Right atrium auricular region (tissue), 2 donors: ENCODE measurements at regions not wholly inside any gene's neighbourhood (a gene's known extent, or its start where the extent isn't known, plus 50 kb on each side); places are given as distances from the start of the nearest gene placed in this dataset.
"Not testable (repeated sequence)": the region's sequence is repeated elsewhere in the genome, so short reads cannot be mapped to it uniquely, and the experiment has no call there.

Source experiments
- DNase-seq: peaks from one replicate; pipeline ENCODE4 v3.0.0-alpha.2; 2019; ENCODE audit warnings: low spot score
- H3K27ac ChIP-seq, 2 donors: fragments of 200-600 bp; sonication (generic); 1 replicate in 1 of 2; 2 replicates in 1 of 2; pipeline ENCODE4 v1.5.1; 2016 to 2019
- H3K27me3 ChIP-seq, 2 donors: fragments of 200-600 bp; sonication (generic); one replicate each; pipeline versions ENCODE4 v1.5.1 to v1.6.0; 2017 to 2019
- H3K36me3 ChIP-seq: fragments of 200-600 bp; sonication (generic); one replicate; pipeline ENCODE4 v1.5.1; 2016
- H3K4me1 ChIP-seq, 2 donors: fragments of 200-600 bp; sonication (generic); one replicate each; pipeline versions ENCODE4 v1.5.1 to v1.6.0; 2017 to 2019
- H3K4me3 ChIP-seq, 2 donors: fragments of 200-600 bp; sonication (generic); 1 replicate in 1 of 2; 2 replicates in 1 of 2; pipeline ENCODE4 v1.5.1; 2017 to 2019; ENCODE audit warnings: mild to moderate bottlenecking in 1 of 2, moderate library complexity in 1 of 2
- H3K9me3 ChIP-seq, 2 donors: fragments of 200-600 bp; sonication (generic); one replicate each; pipeline ENCODE4 v1.5.1; 2019
- TF ChIP-seq, protein P1 (sequence below), 2 donors: fragments of 200-600 bp; sonication (generic); IDR thresholded peaks; one replicate each; pipeline ENCODE4 v1.5.1; 2019; ENCODE audit warnings: antibody characterized with exemption in 2 of 2

DNA sequence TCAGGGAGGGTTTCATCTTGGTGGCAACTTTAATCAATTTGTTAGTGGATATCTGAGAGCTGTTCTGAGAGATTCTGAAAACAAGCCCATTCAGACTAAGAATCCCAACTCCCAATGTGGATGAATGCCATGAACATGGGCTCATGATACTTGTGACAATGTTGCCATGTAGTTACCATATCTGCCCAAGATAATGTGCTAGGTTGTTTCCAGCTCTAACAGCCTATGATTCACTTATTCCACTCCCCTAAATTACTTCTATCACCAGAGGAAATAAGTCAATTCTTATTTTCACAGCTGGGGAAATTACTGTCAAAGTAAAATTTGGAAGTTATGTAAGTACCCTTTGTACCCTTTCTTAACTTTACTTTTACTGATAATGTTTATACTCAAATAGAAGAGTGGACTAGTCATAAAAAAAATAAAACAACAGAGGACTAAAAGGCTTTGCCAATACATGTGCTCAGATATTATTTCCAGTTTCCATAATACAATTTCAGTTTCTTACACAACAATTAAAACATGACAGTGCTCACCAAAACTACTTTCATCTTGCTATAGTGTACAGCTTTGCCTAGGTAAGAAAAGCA, 1101.7 kb upstream of the INTU start:
- no peaks in the 10 kb centered on the region for H3K36me3 ChIP-seq
- H3K27ac ChIP-seq, result peak overlapping the region in 1 of 2 donors; percentile 9
- DNase-seq, result no peak
- H3K27me3 ChIP-seq, result no peaks in the 10 kb centered on the region
- TF ChIP-seq, protein P1, sequence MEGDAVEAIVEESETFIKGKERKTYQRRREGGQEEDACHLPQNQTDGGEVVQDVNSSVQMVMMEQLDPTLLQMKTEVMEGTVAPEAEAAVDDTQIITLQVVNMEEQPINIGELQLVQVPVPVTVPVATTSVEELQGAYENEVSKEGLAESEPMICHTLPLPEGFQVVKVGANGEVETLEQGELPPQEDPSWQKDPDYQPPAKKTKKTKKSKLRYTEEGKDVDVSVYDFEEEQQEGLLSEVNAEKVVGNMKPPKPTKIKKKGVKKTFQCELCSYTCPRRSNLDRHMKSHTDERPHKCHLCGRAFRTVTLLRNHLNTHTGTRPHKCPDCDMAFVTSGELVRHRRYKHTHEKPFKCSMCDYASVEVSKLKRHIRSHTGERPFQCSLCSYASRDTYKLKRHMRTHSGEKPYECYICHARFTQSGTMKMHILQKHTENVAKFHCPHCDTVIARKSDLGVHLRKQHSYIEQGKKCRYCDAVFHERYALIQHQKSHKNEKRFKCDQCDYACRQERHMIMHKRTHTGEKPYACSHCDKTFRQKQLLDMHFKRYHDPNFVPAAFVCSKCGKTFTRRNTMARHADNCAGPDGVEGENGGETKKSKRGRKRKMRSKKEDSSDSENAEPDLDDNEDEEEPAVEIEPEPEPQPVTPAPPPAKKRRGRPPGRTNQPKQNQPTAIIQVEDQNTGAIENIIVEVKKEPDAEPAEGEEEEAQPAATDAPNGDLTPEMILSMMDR (IDR thresholded peaks at IDR 0.05), result no peak
- H3K4me3 ChIP-seq, result no peak overlapping the region
- H3K9me3 ChIP-seq, result peaks cover 0 to 2% of the 10 kb centered on the region in 2 donors
- H3K4me1 ChIP-seq, result no peaks in the 10 kb centered on the region

DNA sequence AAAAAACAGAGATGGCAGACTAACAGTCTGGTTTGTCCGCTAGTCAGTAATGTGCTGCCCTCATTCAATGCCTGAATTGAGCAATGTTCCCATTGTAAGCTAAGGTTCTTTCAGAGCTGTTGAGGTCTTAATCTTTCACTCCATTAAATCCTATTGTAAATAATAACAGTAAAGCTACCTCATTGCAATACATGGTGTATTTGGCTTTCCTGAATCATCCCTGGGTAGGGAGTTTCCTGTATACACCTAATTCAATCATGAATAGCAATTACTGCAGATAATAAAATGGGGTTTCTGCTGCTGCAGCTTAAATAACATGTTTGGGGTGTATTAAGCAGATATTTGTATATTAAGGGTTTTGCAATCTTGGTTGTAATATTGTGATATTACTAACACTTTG, 1100.2 kb upstream of the INTU start:
- no peak overlapping the region for H3K4me3 ChIP-seq
- H3K9me3 ChIP-seq, result no peaks in the 10 kb centered on the region
- no peak overlapping the region for H3K27ac ChIP-seq
- no peak for DNase-seq
- no peaks in the 10 kb centered on the region for H3K27me3 ChIP-seq
- no peaks in the 10 kb centered on the region for H3K36me3 ChIP-seq
- TF ChIP-seq, protein P1 (IDR thresholded peaks at IDR 0.05), result no peak
- H3K4me1 ChIP-seq, result no peaks in the 10 kb centered on the region

DNA sequence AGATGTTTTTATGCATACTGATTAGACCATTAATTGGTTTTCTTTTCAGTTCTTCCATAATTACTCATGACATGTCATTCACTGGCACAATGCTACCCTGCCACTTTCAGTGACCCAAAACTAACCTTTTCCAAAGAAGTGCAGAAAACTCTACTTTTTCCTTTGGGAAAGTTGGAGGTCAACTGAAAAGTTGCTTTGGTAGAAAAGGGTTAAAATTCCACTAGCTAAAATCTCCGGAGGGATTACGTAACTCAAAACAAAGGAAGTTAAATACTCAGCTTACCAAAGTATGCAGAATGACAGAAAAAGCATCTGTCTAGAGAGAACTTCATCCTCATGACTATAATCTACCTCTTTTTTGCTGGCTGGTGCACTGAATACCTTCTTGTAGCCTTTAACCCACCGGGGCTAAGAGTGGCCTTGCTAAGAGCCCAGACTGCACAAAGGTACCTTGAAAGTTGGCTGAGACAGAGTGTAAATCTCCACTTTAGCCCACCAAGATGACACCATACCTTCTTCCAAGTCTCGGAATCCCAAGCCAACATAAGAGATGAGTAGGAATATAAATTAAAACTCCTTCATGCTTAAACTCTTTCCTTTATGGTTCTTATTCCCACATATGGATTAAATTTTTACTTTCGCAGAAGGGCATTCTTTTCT, 1099.5 kb upstream of the INTU start:
- H3K27ac ChIP-seq, result no peak overlapping the region
- no peak for DNase-seq
- no peaks in the 10 kb centered on the region for H3K9me3 ChIP-seq
- H3K4me3 ChIP-seq, result no peak overlapping the region
- H3K36me3 ChIP-seq, result no peaks in the 10 kb centered on the region
- no peaks in the 10 kb centered on the region for H3K4me1 ChIP-seq
- TF ChIP-seq, protein P1 (IDR thresholded peaks at IDR 0.05), result no peak
- H3K27me3 ChIP-seq, result no peaks in the 10 kb centered on the region

DNA sequence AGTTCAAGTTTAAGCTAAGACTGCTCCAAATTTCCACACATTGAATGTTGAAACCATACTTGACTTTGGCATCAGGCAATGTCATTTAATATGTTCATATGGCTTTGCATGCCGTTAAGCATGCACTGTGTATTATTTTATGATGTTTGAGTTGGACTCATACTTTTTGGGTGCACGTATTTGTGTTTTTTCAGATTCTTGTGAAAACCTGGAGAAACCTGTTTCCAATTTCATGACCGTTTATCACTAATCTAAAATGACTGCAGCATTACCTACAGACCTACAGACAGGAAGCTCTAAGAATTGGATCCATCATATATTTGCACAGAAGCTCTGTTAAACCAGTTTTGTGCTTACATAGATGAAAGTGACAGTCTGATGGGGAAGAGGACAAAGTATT, 1093.0 kb upstream of the INTU start:
- Histone ChIP-seq H3K4me3 (no peak overlapping the region), H3K4me1 (no peaks in the 10 kb centered on the region), H3K36me3 (no peaks in the 10 kb centered on the region), H3K9me3 (no peaks in the 10 kb centered on the region), H3K27ac (no peak overlapping the region), H3K27me3 (no peaks in the 10 kb centered on the region)
- TF ChIP-seq, protein P1 (IDR thresholded peaks at IDR 0.05), result no peak
- DNase-seq, result no peak

DNA sequence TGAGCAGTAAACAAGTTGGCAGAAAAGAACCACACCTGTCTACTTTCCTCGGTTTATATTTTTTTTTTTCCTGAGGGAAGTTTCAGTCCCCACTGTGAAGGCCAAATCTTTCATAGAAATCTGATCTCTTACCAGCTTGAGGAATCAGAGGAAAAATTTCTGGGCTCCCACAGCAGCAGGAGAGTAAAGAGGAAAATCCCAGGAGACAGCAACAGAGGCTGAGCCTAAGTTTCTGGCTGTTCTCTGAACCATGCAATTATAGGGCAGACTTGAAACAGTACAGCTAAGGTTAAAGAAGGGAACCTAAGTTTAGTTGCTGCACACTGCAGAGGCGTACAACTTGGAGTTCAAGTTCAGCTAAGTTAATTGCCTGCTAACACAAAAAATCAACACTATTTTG, 1090.9 kb upstream of the INTU start:
- H3K4me1 ChIP-seq, result no peaks in the 10 kb centered on the region
- DNase-seq, result no peak
- no peak overlapping the region for H3K27ac ChIP-seq
- TF ChIP-seq, protein P1 (IDR thresholded peaks at IDR 0.05), result no peak
- H3K4me3 ChIP-seq, result no peak overlapping the region
- no peaks in the 10 kb centered on the region for H3K27me3 ChIP-seq
- no peaks in the 10 kb centered on the region for H3K36me3 ChIP-seq
- H3K9me3 ChIP-seq, result no peaks in the 10 kb centered on the region

DNA sequence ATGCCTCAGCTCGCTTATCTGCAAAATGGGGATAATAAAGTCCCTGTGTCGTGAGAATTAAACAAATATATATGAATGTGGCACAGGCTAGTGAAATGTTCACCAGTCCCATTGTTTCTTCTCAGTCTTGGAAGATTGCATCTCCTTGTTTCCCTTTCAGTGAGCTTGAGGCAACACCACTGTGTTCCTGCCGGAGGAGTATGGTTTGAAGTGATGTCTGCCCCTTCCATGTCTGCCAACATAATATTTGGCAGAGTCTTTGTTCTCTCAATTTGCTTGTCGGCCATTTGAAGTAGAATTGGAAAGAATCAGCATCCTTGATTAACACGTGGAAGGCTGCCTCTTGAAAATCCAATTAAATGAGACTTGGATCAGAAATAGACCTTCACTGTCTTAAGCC, 1088.5 kb upstream of the INTU start:
- no peak overlapping the region for H3K27ac ChIP-seq
- TF ChIP-seq, protein P1 (IDR thresholded peaks at IDR 0.05), result no peak
- DNase-seq, result no peak
- no peaks in the 10 kb centered on the region for H3K9me3 ChIP-seq
- no peaks in the 10 kb centered on the region for H3K36me3 ChIP-seq
- H3K4me1 ChIP-seq, result no peaks in the 10 kb centered on the region
- no peaks in the 10 kb centered on the region for H3K27me3 ChIP-seq
- H3K4me3 ChIP-seq, result no peak overlapping the region

DNA sequence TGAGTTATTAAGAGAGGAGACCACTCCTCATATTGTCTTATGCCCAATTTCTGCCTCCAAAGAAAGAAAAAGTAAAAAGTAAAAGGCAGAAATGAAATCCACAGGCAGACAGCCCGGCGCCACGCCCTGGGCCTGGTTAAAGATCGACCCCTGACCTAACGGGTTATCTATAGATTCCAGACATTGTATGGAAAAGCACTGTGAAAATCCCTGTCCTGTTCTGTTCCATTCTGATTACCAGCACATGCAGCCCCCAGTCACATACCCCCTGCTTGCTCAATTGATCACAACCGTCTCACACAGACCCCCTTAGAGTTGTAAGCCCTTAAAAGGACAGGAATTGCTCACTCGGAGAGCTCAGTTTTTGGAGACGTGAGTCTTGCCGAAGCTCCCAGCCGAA, 1086.6 kb upstream of the INTU start:
- H3K4me3 ChIP-seq, DNase-seq, H3K27ac ChIP-seq, H3K36me3 ChIP-seq, H3K4me1 ChIP-seq, H3K27me3 ChIP-seq, H3K9me3 ChIP-seq: not testable (repeated sequence)
